NT2/D1 (cell line): ENCODE measurements at regions not wholly inside any gene's neighbourhood (a gene's known extent, or its start where the extent isn't known, plus 50 kb on each side); places are given as distances from the start of the nearest gene placed in this dataset.
"Not testable (repeated sequence)": the region's sequence is repeated elsewhere in the genome, so short reads cannot be mapped to it uniquely, and the experiment has no call there.

ENCODE experiments used
- DNase-seq: peaks from one replicate; pipeline ENCODE4 v3.0.0-alpha.2; 2011; ENCODE audit warnings: low read depth, low spot score
- H3K27me3 ChIP-seq: 2 replicates; pipeline ENCODE4 v1.6.0; 2011; ENCODE audit warnings: mild to moderate bottlenecking; ENCODE audit not compliant: insufficient read length, insufficient read depth
- H3K36me3 ChIP-seq: 2 replicates; pipeline ENCODE4 v1.6.1; 2011; ENCODE audit warnings: mild to moderate bottlenecking, low read length, mixed read lengths; ENCODE audit not compliant: insufficient read depth, insufficient read length
- H3K4me1 ChIP-seq: 2 replicates; pipeline ENCODE4 v1.5.1; 2011; ENCODE audit not compliant: insufficient read depth, insufficient read length
- H3K4me3 ChIP-seq: 2 replicates; pipeline ENCODE4 v1.5.1; 2011; ENCODE audit warnings: low read depth; ENCODE audit not compliant: insufficient read length
- H3K9ac ChIP-seq: 2 replicates; pipeline ENCODE4 v1.6.0; 2011; ENCODE audit warnings: low read depth; ENCODE audit not compliant: insufficient read length
- H3K9me3 ChIP-seq: 2 replicates; pipeline ENCODE4 v1.5.1; 2011; ENCODE audit warnings: mild to moderate bottlenecking, low read length; ENCODE audit not compliant: insufficient read depth
- SUZ12 ChIP-seq: IDR thresholded peaks from 2 replicates; pipeline ENCODE4 v1.6.1; 2011; ENCODE audit not compliant: insufficient read length, insufficient read depth; ENCODE audit errors: extremely low read depth
- YY1 ChIP-seq: IDR thresholded peaks from 2 replicates; pipeline ENCODE4 v1.6.1; 2011; ENCODE audit not compliant: insufficient read length, insufficient read depth
- ZNF274 ChIP-seq: IDR thresholded peaks from 2 replicates; pipeline ENCODE4 v1.6.1; 2011; ENCODE audit warnings: mild to moderate bottlenecking, low read depth, low read length

- H3K4me3 ChIP-seq, result no peak overlapping the region
- H3K9ac ChIP-seq, result no peak overlapping the region
- DNase-seq, result no peak
- no peaks in the 10 kb centered on the region for H3K27me3 ChIP-seq
- H3K4me1 ChIP-seq, result no peaks in the 10 kb centered on the region
- no peaks in the 10 kb centered on the region for H3K9me3 ChIP-seq
- H3K36me3 ChIP-seq, result no peaks in the 10 kb centered on the region
- no peak for TF ChIP-seq SUZ12
- no peak for TF ChIP-seq YY1
- TF ChIP-seq ZNF274, result no peak
Observed at GRCh38 chr1:57544345-57544744, 120.5 kb upstream of the DAB1 start.

GRCh38 chr1:57536749-57537423, 113.0 kb upstream of the DAB1 start:
- Histone ChIP-seq H3K4me1 (no peaks in the 10 kb centered on the region), H3K36me3 (no peaks in the 10 kb centered on the region)
- TF ChIP-seq YY1 (no peak), SUZ12 (no peak), ZNF274 (no peak)

GRCh38 chr1:57532299-57532698, 108.4 kb upstream of the DAB1 start:
- H3K27me3 ChIP-seq, result no peaks in the 10 kb centered on the region
- no peaks in the 10 kb centered on the region for H3K4me1 ChIP-seq
- TF ChIP-seq YY1, result no peak
- TF ChIP-seq SUZ12, result no peak
- no peak for TF ChIP-seq ZNF274
- no peaks in the 10 kb centered on the region for H3K36me3 ChIP-seq
- H3K9ac ChIP-seq, result no peak overlapping the region
- H3K4me3 ChIP-seq, result no peak overlapping the region
- no peak for DNase-seq
- H3K9me3 ChIP-seq, result peaks cover 49% of the 10 kb centered on the region

More at GRCh38 chr1:57536749-57537423, 113.0 kb upstream of the DAB1 start:
- DNase-seq, result no peak
- Histone ChIP-seq H3K9me3 (peaks cover 18% of the 10 kb centered on the region; the same call in 1 of the 2 replicates), H3K9ac (no peak overlapping the region), H3K27me3 (no peaks in the 10 kb centered on the region), H3K4me3 (no peak overlapping the region)

GRCh38 chr1:57530911-57531260, 107.0 kb upstream of the DAB1 start:
- not testable (repeated sequence) for H3K36me3 ChIP-seq, H3K27me3 ChIP-seq, H3K9ac ChIP-seq, H3K4me3 ChIP-seq, DNase-seq, H3K4me1 ChIP-seq
- peaks cover 49% of the 10 kb centered on the region for H3K9me3 ChIP-seq

- no peak for TF ChIP-seq ZNF274
- TF ChIP-seq YY1, result no peak
- TF ChIP-seq SUZ12, result no peak
Observed at GRCh38 chr1:57530206-57530910, 106.5 kb upstream of the DAB1 start.

GRCh38 chr1:57522575-57522974, 98.7 kb upstream of the DAB1 start:
- no peak for TF ChIP-seq SUZ12
- no peak for TF ChIP-seq YY1
- TF ChIP-seq ZNF274, result no peak
- Histone ChIP-seq H3K4me3 (no peak overlapping the region), H3K9me3 (no peaks in the 10 kb centered on the region), H3K4me1 (peaks cover 2% of the 10 kb centered on the region), H3K36me3 (no peaks in the 10 kb centered on the region), H3K9ac (no peak overlapping the region), H3K27me3 (no peaks in the 10 kb centered on the region)
- DNase-seq, result no peak

More at GRCh38 chr1:57530206-57530910, 106.5 kb upstream of the DAB1 start:
- Histone ChIP-seq H3K27me3 (no peaks in the 10 kb centered on the region), H3K9ac (no peak overlapping the region), H3K4me3 (no peak overlapping the region), H3K4me1 (no peaks in the 10 kb centered on the region), H3K36me3 (no peaks in the 10 kb centered on the region), H3K9me3 (peaks cover 49% of the 10 kb centered on the region)
- no peak for DNase-seq

- Histone ChIP-seq H3K36me3 (no peaks in the 10 kb centered on the region), H3K27me3 (no peaks in the 10 kb centered on the region), H3K9ac (no peak overlapping the region), H3K9me3 (no peaks in the 10 kb centered on the region), H3K4me3 (no peak overlapping the region), H3K4me1 (peaks cover 2% of the 10 kb centered on the region)
- TF ChIP-seq SUZ12 (no peak), YY1 (no peak), ZNF274 (no peak)
- no peak for DNase-seq
Observed at GRCh38 chr1:57520743-57521515, 97.1 kb upstream of the DAB1 start.
